ENCODE measurements at regions not wholly inside any gene's neighbourhood (a gene's known extent, or its start where the extent isn't known, plus 50 kb on each side); places are given as distances from the start of the nearest gene placed in this dataset.
"Not testable (repeated sequence)": the region's sequence is repeated elsewhere in the genome, so short reads cannot be mapped to it uniquely, and the experiment has no call there.

- Histone ChIP-seq H3K27me3 (no peaks in the 10 kb centered on the region), H3K4me1 (no peaks in the 10 kb centered on the region), H3K27ac (no peak overlapping the region), H3K4me3 (no peak overlapping the region), H3K9me3 (no peaks in the 10 kb centered on the region), H3K36me3 (no peaks in the 10 kb centered on the region)
- DNase-seq (ENCODE audit: low spot score): no peak
- no peak for TF ChIP-seq CTCF (IDR thresholded peaks at IDR 0.05)
These were observed 57.4 kb upstream of the ACBD5 start for GRCh38 chr10:27297844-27298521.

GRCh38 chr10:27296285-27296684 is 55.7 kb upstream of the ACBD5 start:
- H3K36me3 ChIP-seq; H3K9me3 ChIP-seq; H3K4me3 ChIP-seq; H3K27me3 ChIP-seq; H3K27ac ChIP-seq; DNase-seq (ENCODE audit: low spot score); H3K4me1 ChIP-seq: not testable (repeated sequence)

- not testable (repeated sequence) for H3K27me3 ChIP-seq; DNase-seq (ENCODE audit: low spot score); H3K4me1 ChIP-seq; H3K9me3 ChIP-seq; H3K36me3 ChIP-seq; H3K4me3 ChIP-seq; H3K27ac ChIP-seq
These were observed 50.8 kb upstream of the ACBD5 start for GRCh38 chr10:27291253-27291895.

Data from right atrium auricular region (tissue), 2 donors.